ENCODE measurements at regions not wholly inside any gene's neighbourhood (a gene's known extent, or its start where the extent isn't known, plus 50 kb on each side); places are given as distances from the start of the nearest gene placed in this dataset.

DNA sequence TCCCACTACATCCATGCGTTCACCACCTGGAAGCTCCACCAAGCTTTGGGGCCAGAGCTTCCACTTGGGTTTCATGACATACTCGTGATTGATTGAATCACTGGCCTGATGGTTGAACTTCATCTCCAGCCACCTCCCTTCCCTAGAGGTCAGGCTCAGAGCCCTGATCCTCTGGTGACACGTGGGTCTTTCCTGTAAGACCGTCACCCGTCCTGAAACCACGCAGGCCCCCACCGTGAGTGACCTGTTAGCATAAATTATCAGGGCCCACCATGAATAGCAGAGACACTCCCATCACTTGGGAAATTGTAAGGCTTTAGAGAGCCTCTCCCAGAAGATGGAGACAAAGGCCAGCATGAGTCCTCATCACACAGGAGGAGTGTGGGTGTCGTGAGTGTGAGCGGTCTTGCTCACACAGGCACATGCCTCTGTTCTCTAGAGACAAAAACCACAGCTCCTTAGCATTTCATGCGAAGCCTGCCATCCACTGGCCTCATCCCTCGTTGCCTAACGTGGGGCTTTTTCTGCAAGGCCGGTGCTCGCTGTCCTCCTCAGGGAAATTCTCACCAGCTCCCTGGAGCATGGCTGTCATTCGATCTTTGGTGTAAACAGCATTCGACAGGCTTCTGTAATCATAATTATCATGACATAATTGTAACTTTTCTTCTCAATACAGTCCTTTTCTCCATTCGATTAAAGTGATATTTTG, 65.1 kb upstream of the DUSP22 start:
- Histone ChIP-seq H3K4me3 (no peak overlapping the region), H3K4me1 (replicated peaks in 1 of 2) (no peaks in the 10 kb centered on the region), H3K27ac (no peak overlapping the region)
- in situ Hi-C loops (cut with MboI; ENCODE audit: low pct_unique_long_range_greater_than_20kb in 2 of 9, low sequenced_read_pairs in 9 of 9, unreplicated experiment in 9 of 9), result no loop called here
- WGBS, 10 experiments, result 39 to 100% (median 92%) methylated on average over 2 to 16 of the region's 17 CpGs; no CpG with 5 or more reads in 2 of the 10 experiments
- ATAC-seq (replicated peaks in 6 of 8), result peak in 3 of 8 experiments; percentile 59 to 89 (median 71)

DNA sequence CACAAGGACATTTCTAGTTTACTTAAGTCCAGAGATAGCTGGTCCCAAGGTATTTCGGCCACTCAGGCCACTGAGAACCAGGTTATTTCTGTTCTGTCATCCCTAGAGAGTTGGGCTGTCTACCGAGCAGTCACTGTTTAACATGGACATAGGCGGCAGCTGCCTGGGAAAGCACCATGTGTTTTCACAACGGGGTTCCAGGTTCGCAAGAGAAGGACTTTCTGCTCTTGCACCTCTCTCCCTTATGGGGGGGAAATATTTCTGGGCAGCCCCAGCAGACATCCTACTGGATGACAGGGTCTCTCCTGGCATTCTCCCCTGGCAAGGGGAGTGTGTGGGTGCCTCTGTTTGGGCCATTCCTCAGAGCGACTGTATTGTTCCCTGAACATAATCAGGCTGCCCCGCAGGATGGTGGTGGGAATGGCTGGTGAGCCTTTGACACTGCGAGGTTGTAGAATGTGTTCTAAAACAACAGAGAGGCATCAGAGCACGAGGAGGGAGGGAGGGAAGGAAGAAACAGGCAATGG, 64.4 kb upstream of the DUSP22 start:
- no peak for ATAC-seq (replicated peaks in 6 of 8)
- no peaks in the 10 kb centered on the region for H3K4me1 ChIP-seq (replicated peaks in 1 of 2)
- 36 to 100% (median 59%) methylated on average over 1 to 9 of the region's 9 CpGs for WGBS, 10 experiments
- in situ Hi-C loops (cut with MboI; ENCODE audit: low pct_unique_long_range_greater_than_20kb in 2 of 9, low sequenced_read_pairs in 9 of 9, unreplicated experiment in 9 of 9), result no loop called here
- no peak overlapping the region for H3K27ac ChIP-seq
- H3K4me3 ChIP-seq, result no peak overlapping the region

DNA sequence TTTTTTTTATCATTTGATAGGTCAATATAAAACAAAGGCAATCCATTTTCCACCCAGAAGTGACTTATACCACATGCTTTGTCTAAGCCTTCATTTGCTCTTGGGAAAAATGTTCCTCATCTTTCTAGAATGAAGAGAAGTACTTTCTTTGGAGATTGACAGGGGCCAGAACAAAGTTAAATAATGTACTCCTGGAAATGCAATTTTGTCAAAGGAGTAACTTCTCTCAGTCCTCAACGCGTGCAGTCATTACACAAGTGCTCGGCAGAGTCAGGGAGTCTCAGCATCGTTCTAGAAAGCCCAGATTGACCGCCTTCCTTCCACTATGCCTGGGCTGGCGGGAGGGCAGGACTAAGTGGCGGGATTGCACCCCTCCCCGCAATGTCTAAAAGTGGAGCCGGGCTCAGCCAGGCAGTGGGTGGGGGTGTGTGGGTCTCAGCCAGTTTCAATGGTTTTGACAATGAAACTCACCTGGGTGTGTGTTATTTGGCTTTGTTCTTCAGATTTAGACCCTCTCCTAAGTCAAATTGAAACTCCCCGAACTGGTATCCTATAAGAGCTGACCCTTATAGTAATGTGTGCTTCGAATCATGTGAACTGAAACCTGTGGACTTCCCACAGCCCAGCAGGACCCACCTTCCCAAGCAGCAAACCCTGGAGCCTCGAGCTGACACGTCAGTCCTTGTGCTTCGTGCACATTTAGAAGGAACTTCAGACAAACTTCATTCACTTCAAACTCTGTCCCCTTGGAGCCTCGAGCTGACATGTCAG, 63.2 kb upstream of the DUSP22 start:
- in situ Hi-C loops (cut with MboI; ENCODE audit: low pct_unique_long_range_greater_than_20kb in 2 of 9, low sequenced_read_pairs in 9 of 9, unreplicated experiment in 9 of 9), result no loop called here
- WGBS, 10 experiments, result 14 to 87% (median 80%) methylated on average over 1 to 10 of the region's 15 CpGs; no CpG with 5 or more reads in 1 of the 10 experiments
- Histone ChIP-seq H3K4me3 (no peak overlapping the region), H3K4me1 (replicated peaks in 1 of 2) (no peaks in the 10 kb centered on the region), H3K27ac (no peak overlapping the region)
- no peak for ATAC-seq (replicated peaks in 6 of 8)

DNA sequence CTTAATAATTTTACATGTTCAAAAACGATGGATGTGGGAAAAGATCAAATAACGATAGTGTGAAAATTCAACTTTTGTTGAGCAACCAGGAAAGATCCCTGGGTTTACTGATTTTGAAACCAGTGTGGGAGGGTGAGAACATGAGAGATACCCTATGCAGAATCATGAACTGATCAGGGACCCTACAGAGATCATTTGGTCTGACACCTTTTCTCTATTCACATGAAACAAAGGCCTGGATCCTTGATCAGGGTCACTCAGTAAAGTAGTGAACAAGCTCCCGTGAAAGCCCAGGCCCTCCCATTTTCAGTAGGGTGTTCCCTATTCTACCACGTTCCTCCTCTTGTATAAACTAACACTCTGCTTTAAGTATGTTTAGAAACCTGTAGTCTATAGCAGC, 60.5 kb upstream of the DUSP22 start:
- in situ Hi-C loops (cut with MboI; ENCODE audit: low pct_unique_long_range_greater_than_20kb in 2 of 9, low sequenced_read_pairs in 9 of 9, unreplicated experiment in 9 of 9), result no loop called here
- no peak for ATAC-seq (replicated peaks in 6 of 8)
- 34 to 100% (median 65%) methylated on average over 1 to 4 of the region's 4 CpGs; no CpG with 5 or more reads in 1 of the 10 experiments for WGBS, 10 experiments

DNA sequence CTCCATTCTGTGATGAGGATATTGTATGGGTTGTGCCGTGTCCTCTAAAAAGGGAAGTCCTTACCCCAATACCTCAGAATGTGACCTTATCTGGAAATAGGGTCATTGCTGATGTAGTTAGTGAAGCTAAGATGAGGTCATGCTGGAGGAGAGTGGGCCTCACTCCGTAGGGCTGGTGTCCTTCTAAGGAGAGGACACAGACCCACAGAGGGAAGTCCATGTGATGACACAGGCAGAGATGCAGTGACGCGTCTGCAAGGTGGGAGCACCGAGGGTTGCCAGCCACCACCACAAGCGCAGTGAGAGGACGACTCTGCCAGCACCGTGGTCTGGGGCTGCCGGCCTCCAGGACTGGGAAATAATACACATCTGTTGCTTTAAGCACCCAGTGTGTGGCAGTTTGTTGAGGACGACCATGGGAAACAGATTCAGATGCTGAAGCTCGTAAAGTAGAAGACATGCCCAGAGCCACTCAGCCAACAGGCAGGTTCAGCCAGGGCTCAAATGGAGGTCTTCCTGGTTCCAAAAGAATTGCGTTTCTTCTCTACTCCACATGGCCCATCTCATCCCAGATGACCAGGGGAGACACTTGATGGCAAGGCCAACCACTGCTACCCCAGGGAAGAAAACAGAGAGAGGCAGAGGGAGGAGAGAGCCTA, 59.2 kb upstream of the DUSP22 start:
- in situ Hi-C loops (cut with MboI; ENCODE audit: low pct_unique_long_range_greater_than_20kb in 2 of 9, low sequenced_read_pairs in 9 of 9, unreplicated experiment in 9 of 9), result no loop called here
- Histone ChIP-seq H3K27ac (no peak overlapping the region), H3K4me3 (no peak overlapping the region), H3K4me1 (replicated peaks in 1 of 2) (peaks cover 0 to 7% of the 10 kb centered on the region in 2 donors)
- no peak for ATAC-seq (replicated peaks in 6 of 8)
- WGBS, 10 experiments, result 7 to 96% (median 78%) methylated on average over 1 to 11 of the region's 12 CpGs; no CpG with 5 or more reads in 2 of the 10 experiments

More for the DNA sequence above, 60.5 kb upstream of the DUSP22 start:
- H3K4me1 ChIP-seq (replicated peaks in 1 of 2), result peaks cover 0 to 7% of the 10 kb centered on the region in 2 donors
- no peak overlapping the region for H3K27ac ChIP-seq
- no peak overlapping the region for H3K4me3 ChIP-seq

DNA sequence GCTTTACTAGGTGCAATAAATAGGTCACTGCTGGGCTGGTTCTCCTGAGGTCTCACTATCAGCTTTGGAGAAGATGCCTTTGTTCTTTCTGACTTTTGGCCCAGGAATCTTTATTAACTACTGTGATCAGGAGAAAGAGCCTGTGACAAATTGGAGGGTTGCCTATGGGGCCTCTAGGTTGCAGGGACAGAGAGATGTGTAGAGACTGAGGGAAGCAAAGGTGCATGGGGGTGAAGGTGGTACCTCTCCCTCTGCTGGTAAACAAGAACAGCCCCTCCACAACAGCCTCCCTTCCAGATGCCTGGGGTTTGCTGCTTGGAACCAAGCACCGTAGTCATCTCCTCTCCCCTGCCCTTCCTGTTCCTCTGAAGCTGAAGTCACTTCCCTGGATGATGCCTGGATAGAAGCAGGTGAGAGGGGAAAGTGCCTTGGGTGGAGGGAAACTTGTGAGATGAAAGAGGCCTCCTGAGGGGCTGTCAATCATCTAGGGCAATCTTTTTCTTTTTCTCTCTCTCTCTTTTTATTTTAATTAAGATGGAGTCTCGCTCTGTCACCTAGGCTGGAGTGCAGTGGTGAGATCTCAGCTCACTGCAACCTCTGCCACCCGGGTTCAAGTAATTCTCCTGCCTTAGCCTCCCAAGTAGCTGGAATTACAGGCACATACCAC, 57.4 kb upstream of the DUSP22 start:
- in situ Hi-C loops (cut with MboI; ENCODE audit: low pct_unique_long_range_greater_than_20kb in 2 of 9, low sequenced_read_pairs in 9 of 9, unreplicated experiment in 9 of 9), result no loop called here
- WGBS, 10 experiments, result 0 to 100% (median 90%) methylated on average over 1 to 3 of the region's 3 CpGs; no CpG with 5 or more reads in 1 of the 10 experiments
- Histone ChIP-seq H3K4me1 (replicated peaks in 1 of 2) (peaks cover 0 to 7% of the 10 kb centered on the region in 2 donors), H3K4me3 (no peak overlapping the region), H3K27ac (no peak overlapping the region)
- ATAC-seq (replicated peaks in 6 of 8), result no peak

DNA sequence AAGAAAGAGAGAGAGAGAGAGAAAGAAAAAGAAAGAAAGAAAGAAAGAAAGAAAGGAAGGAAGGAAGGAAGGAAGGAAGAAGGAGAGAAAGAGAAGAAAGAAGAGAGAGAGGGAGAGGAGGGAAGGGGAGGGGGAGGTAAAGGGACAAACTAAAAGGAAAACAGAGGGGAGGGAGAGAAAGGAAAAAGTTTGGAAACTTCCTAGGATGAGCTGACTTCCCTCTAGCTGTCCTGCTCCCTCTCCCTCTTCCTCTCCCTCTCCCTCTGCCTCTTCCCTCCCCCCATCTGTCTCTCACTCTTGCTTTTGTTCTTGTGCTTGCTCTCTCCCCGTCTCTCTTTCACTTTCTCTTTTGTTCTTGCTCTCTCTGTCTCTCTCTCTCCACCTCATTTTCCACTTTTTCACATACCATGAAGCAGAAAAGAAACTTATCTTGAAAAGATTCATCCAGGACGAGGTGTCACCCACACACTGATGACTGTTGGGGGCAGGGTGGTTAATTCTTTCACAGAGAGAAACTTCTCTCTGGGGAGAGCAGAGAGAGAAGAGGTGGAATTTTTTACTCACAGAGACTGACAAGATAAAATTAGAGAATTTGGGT, 56.4 kb upstream of the DUSP22 start:
- in situ Hi-C loops (cut with MboI; ENCODE audit: low pct_unique_long_range_greater_than_20kb in 2 of 9, low sequenced_read_pairs in 9 of 9, unreplicated experiment in 9 of 9), result no loop called here
- Histone ChIP-seq H3K27ac (no peak overlapping the region), H3K4me3 (no peak overlapping the region), H3K4me1 (replicated peaks in 1 of 2) (peaks cover 0 to 7% of the 10 kb centered on the region in 2 donors)
- peak in 3 of 8 experiments; percentile 35 to 92 (median 84) for ATAC-seq (replicated peaks in 6 of 8)
- 0 to 17% (median 0%) methylated on average over 1 to 2 of the region's 2 CpGs; no CpG with 5 or more reads in 3 of the 10 experiments for WGBS, 10 experiments

DNA sequence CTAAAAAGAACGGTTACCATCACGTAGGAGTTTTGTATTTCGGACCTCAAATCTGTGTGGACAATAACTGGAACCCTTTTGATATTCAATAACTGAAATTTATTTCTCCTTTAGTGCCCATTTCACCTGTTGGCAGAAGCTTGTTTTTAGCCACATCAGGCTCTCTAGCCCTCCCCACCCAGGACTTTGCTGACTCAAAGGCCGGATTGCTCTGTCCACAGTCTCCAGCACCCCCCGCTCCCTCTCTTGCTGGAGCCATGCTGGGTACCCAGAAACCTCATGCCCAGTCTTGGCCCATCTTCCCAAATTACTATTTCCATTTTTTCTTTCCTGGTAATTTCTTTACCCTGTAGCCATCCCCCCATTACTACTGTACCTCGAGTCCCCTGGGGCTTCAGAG, 55.8 kb upstream of the DUSP22 start:
- in situ Hi-C loops (cut with MboI; ENCODE audit: low pct_unique_long_range_greater_than_20kb in 2 of 9, low sequenced_read_pairs in 9 of 9, unreplicated experiment in 9 of 9), result no loop called here
- WGBS, 10 experiments, result 20 to 89% (median 62%) methylated on average over 1 to 6 of the region's 6 CpGs
- peaks cover 0 to 7% of the 10 kb centered on the region in 2 donors for H3K4me1 ChIP-seq (replicated peaks in 1 of 2)
- H3K27ac ChIP-seq, result no peak overlapping the region
- ATAC-seq (replicated peaks in 6 of 8), result no peak
- no peak overlapping the region for H3K4me3 ChIP-seq

DNA sequence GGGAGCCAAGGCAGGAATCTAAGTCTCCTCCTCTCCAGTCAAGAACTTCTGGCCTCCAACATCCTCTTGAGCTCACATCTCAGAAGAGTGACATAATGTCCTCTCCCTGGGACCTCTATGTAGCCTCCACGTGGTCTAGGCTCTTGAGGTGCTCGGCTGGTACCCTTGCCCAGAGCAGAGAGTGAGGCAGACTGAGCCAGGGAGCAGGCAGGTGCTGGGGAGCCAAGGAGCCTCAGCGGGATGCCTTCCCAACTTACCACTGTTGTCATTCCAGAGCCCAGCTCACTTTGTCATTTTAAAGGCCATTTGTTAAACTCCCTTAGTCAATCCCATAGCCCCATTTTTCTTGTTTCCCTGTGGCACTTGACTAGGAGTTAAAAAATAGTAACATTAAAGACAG, 52.1 kb upstream of the DUSP22 start:
- Histone ChIP-seq H3K4me3 (no peak overlapping the region), H3K4me1 (replicated peaks in 1 of 2) (peaks cover 0 to 7% of the 10 kb centered on the region in 2 donors), H3K27ac (no peak overlapping the region)
- ATAC-seq (replicated peaks in 6 of 8), result no peak
- WGBS, 10 experiments, result 0 to 83% (median 55%) methylated on average over 1 to 3 of the region's 3 CpGs; no CpG with 5 or more reads in 2 of the 10 experiments
- in situ Hi-C loops (cut with MboI; ENCODE audit: low pct_unique_long_range_greater_than_20kb in 2 of 9, low sequenced_read_pairs in 9 of 9, unreplicated experiment in 9 of 9), result no loop called here

DNA sequence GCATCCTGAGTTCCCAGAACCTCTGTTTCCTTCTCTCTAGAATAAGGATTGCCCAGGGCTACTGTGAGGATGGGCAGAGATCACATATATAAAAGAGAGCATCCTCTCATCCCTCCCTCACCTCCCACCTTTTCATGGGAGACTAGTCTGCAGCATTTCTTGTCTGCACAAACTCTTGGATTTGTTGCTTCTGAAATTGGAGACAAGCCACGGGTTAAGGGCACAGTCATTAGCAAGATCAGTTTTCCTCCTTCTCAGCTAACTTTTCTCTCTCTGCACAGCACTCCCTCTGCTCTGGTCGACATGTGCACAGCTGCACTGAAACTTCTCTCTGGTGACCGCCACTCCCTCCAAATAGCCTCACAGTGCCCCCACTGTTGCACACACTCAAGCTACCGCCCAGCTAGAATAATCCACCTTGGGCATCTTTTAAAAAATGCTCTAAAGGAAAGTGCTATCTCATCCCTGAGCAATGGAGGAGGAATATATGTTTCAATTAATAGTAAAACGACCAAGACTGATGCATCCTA, 50.9 kb upstream of the DUSP22 start:
- peak in 1 of 8 experiments; percentile 73 for ATAC-seq (replicated peaks in 6 of 8)
- Histone ChIP-seq H3K27ac (no peak overlapping the region), H3K4me1 (replicated peaks in 1 of 2) (peaks cover 0 to 1% of the 10 kb centered on the region in 2 donors), H3K4me3 (no peak overlapping the region)
- in situ Hi-C loops (cut with MboI; ENCODE audit: low pct_unique_long_range_greater_than_20kb in 2 of 9, low sequenced_read_pairs in 9 of 9, unreplicated experiment in 9 of 9), result no loop called here
- 4 to 90% (median 54%) methylated on average over 1 to 5 of the region's 5 CpGs; no CpG with 5 or more reads in 2 of the 10 experiments for whole genome bisulfite sequencing, 10 experiments

Data from motor neuron (in vitro differentiated cells).